ENCODE measurements at regions not wholly inside any gene's neighbourhood (a gene's known extent, or its start where the extent isn't known, plus 50 kb on each side); places are given as distances from the start of the nearest gene placed in this dataset.

GRCh38 chr7:55314967-55315366 is 50.2 kb upstream of the LANCL2 start:
- no peaks in the 10 kb centered on the region for H3F3A ChIP-seq (replicated peaks; ENCODE audit: low read depth)
- H3K4me3 Mint-ChIP-seq, result no peak overlapping the region
- peaks cover 21% of the 10 kb centered on the region for H3K36me3 Mint-ChIP-seq (ENCODE audit: low read depth)
- H2AFZ ChIP-seq, result no peak overlapping the region
- H3K27me3 Mint-ChIP-seq (ENCODE audit: insufficient read depth, low read depth, poor library complexity), result peaks cover 5% of the 10 kb centered on the region
- H3K9me3 Mint-ChIP-seq, result peaks cover 36% of the 10 kb centered on the region
- no peak overlapping the region for H3K27ac Mint-ChIP-seq
- no peak for TF ChIP-seq ZNF462 (CRISPR knock-in tag; IDR thresholded peaks at IDR 0.05)
- no peak for TF ChIP-seq ETS1 (IDR thresholded peaks at IDR 0.05)
- TF ChIP-seq EZH2 (IDR thresholded peaks at IDR 0.05; ENCODE audit: low read depth, unreplicated experiment), result no peak
- TF ChIP-seq STAT1 (IDR thresholded peaks at IDR 0.05; ENCODE audit: unreplicated experiment), result no peak
- TF ChIP-seq ZNF331 (CRISPR knock-in tag; IDR thresholded peaks at IDR 0.05; ENCODE audit: low read depth), result no peak
- no peak for TF ChIP-seq ZNF114 (CRISPR knock-in tag; IDR thresholded peaks at IDR 0.05)
- H3K9me2 ChIP-seq (ENCODE audit: insufficient read depth), result 0 out of 2 replicates have a peak, but pooled peaks cover 5% of the 10 kb centered on the region
- ATAC-seq, result no peak
- H3K4me2 ChIP-seq, result no peak overlapping the region
- peaks cover 6% of the 10 kb centered on the region for H3K4me1 Mint-ChIP-seq
- no peaks in the 10 kb centered on the region for H3K79me2 ChIP-seq (replicated peaks; ENCODE audit: insufficient read depth)
- H3K27me3 ChIP-seq (ENCODE audit: insufficient read depth), result no peaks in the 10 kb centered on the region
- H3K36me3 ChIP-seq (ENCODE audit: insufficient read depth), result no peaks in the 10 kb centered on the region
- H3K4me1 ChIP-seq (ENCODE audit: insufficient read depth), result 0 out of 2 replicates have a peak, but pooled peaks cover 3% of the 10 kb centered on the region
- H3K4me3 ChIP-seq, result no peak overlapping the region
- no peak for DNase-seq (ENCODE audit: low spot score)
- H3K27ac ChIP-seq (ENCODE audit: low read depth), result no peak overlapping the region
- H4K20me1 ChIP-seq (replicated peaks; ENCODE audit: insufficient read depth), result no peaks in the 10 kb centered on the region
